Progenitor cell of endocrine pancreas (in vitro differentiated cells): ENCODE measurements at regions not wholly inside any gene's neighbourhood (a gene's known extent, or its start where the extent isn't known, plus 50 kb on each side); places are given as distances from the start of the nearest gene placed in this dataset.
"Not testable (repeated sequence)": the region's sequence is repeated elsewhere in the genome, so short reads cannot be mapped to it uniquely, and the experiment has no call there.

ENCODE experiments used
- DNase-seq: peaks from one replicate; pipeline ENCODE4 v3.0.0; 2021; ENCODE audit warnings: low spot score; ENCODE audit not compliant: unreplicated experiment
- H3K27ac Mint-ChIP-seq: 2 replicates; pipeline ENCODE4 v1.8.0; 2021; ENCODE audit warnings: mild to moderate bottlenecking, moderate library complexity, mixed read lengths
- H3K27me3 Mint-ChIP-seq: 2 replicates; pipeline ENCODE4 v1.8.0; 2021; ENCODE audit warnings: mixed read lengths
- H3K36me3 Mint-ChIP-seq: 2 replicates; pipeline ENCODE4 v1.8.0; 2022; ENCODE audit warnings: mixed read lengths; ENCODE audit not compliant: insufficient read depth
- H3K4me1 Mint-ChIP-seq: 2 replicates; pipeline ENCODE4 v1.8.0; 2021; ENCODE audit warnings: low read depth, mixed read lengths
- H3K4me3 Mint-ChIP-seq: 2 replicates; pipeline ENCODE4 v1.8.0; 2021; ENCODE audit warnings: low read depth, mild to moderate bottlenecking, moderate library complexity, mixed read lengths
- H3K9me3 Mint-ChIP-seq: 2 replicates; pipeline ENCODE4 v1.8.0; 2021; ENCODE audit warnings: low read depth, mixed read lengths
- TF ChIP-seq, protein P1 (sequence below): fragments of 200-600 bp; sonication (generic); IDR thresholded peaks from one replicate; pipeline ENCODE4 v1.5.0; 2021; ENCODE audit warnings: antibody characterized with exemption, mild to moderate bottlenecking; ENCODE audit not compliant: unreplicated experiment

DNA sequence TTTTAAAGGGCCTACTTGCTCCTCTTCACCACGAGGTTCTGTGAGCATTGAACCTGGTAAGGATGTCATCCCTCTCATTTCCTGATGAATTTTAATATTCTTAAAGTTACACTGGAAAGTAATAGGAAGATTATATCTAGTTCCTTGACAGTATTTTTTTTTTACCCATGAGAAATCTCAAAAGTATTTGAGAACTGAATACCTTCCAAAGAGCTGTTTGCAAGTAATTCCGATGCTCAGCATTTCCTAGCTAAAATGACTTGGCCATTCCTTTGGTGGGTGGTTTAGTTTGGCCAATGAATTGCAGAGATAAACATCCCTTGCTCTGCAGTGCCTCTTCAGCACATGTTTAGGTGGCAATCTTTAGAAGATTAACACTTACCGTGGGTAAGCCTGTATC, 110.2 kb upstream of the WDR1 start:
- Mint-ChIP-seq H3K4me3 (no peak overlapping the region), H3K4me1 (no peaks in the 10 kb centered on the region), H3K36me3 (no peaks in the 10 kb centered on the region)

GRCh38 chr4:10225096-10225495, 108.5 kb upstream of the WDR1 start:
- DNase-seq = no peak
- H3K27me3 Mint-ChIP-seq = no peaks in the 10 kb centered on the region
- TF ChIP-seq, protein P1, sequence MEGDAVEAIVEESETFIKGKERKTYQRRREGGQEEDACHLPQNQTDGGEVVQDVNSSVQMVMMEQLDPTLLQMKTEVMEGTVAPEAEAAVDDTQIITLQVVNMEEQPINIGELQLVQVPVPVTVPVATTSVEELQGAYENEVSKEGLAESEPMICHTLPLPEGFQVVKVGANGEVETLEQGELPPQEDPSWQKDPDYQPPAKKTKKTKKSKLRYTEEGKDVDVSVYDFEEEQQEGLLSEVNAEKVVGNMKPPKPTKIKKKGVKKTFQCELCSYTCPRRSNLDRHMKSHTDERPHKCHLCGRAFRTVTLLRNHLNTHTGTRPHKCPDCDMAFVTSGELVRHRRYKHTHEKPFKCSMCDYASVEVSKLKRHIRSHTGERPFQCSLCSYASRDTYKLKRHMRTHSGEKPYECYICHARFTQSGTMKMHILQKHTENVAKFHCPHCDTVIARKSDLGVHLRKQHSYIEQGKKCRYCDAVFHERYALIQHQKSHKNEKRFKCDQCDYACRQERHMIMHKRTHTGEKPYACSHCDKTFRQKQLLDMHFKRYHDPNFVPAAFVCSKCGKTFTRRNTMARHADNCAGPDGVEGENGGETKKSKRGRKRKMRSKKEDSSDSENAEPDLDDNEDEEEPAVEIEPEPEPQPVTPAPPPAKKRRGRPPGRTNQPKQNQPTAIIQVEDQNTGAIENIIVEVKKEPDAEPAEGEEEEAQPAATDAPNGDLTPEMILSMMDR = no peak
- no peaks in the 10 kb centered on the region for H3K9me3 Mint-ChIP-seq
- no peak overlapping the region for H3K4me3 Mint-ChIP-seq
- H3K36me3 Mint-ChIP-seq = no peaks in the 10 kb centered on the region
- H3K4me1 Mint-ChIP-seq = no peaks in the 10 kb centered on the region
- H3K27ac Mint-ChIP-seq = no peak overlapping the region

More for the DNA sequence above, 110.2 kb upstream of the WDR1 start:
- TF ChIP-seq, protein P1 = no peak
- Mint-ChIP-seq H3K27me3 (no peaks in the 10 kb centered on the region), H3K9me3 (no peaks in the 10 kb centered on the region), H3K27ac (no peak overlapping the region)
- DNase-seq = no peak

GRCh38 chr4:10223782-10224181, 107.2 kb upstream of the WDR1 start:
- Mint-ChIP-seq H3K27ac (no peak overlapping the region), H3K36me3 (no peaks in the 10 kb centered on the region), H3K27me3 (no peaks in the 10 kb centered on the region), H3K4me1 (no peaks in the 10 kb centered on the region), H3K4me3 (no peak overlapping the region), H3K9me3 (no peaks in the 10 kb centered on the region)
- no peak for DNase-seq
- TF ChIP-seq, protein P1 = no peak

- not testable (repeated sequence) for H3K27me3 Mint-ChIP-seq, H3K27ac Mint-ChIP-seq, DNase-seq, H3K4me3 Mint-ChIP-seq, H3K4me1 Mint-ChIP-seq, H3K36me3 Mint-ChIP-seq, H3K9me3 Mint-ChIP-seq
Observed at GRCh38 chr4:10213481-10213880, 96.9 kb upstream of the WDR1 start.

- H3K4me3 Mint-ChIP-seq = no peak overlapping the region
- no peaks in the 10 kb centered on the region for H3K9me3 Mint-ChIP-seq
- DNase-seq = no peak
- no peaks in the 10 kb centered on the region for H3K4me1 Mint-ChIP-seq
- H3K27me3 Mint-ChIP-seq = peaks cover 2% of the 10 kb centered on the region
- H3K27ac Mint-ChIP-seq = no peak overlapping the region
- TF ChIP-seq, protein P1 = no peak
- no peaks in the 10 kb centered on the region for H3K36me3 Mint-ChIP-seq
Observed at GRCh38 chr4:10212901-10213300, 96.3 kb upstream of the WDR1 start.

GRCh38 chr4:10212400-10212799, 95.8 kb upstream of the WDR1 start:
- Mint-ChIP-seq H3K4me1 (no peaks in the 10 kb centered on the region), H3K27me3 (peaks cover 2% of the 10 kb centered on the region), H3K27ac (no peak overlapping the region), H3K36me3 (no peaks in the 10 kb centered on the region), H3K4me3 (no peak overlapping the region), H3K9me3 (no peaks in the 10 kb centered on the region)
- no peak for DNase-seq
- TF ChIP-seq, protein P1 = no peak
